Duodenal mucosa (tissue), 2 donors: ENCODE measurements at regions not wholly inside any gene's neighbourhood (a gene's known extent, or its start where the extent isn't known, plus 50 kb on each side); places are given as distances from the start of the nearest gene placed in this dataset.

Experiments
- H3K27ac ChIP-seq: one replicate; pipeline ENCODE4 v1.7.0; 2013; ENCODE audit warnings: low read depth, low read length
- H3K27me3 ChIP-seq, 2 donors: one replicate each; pipeline ENCODE4 v1.7.0; 2013; ENCODE audit warnings: low read length in 2 of 2, control low read depth in 1 of 2; ENCODE audit not compliant: insufficient read depth in 2 of 2, control insufficient read depth in 1 of 2
- H3K36me3 ChIP-seq, 2 donors: one replicate each; pipeline ENCODE4 v1.7.0; 2013; ENCODE audit warnings: low read length in 2 of 2, control low read depth in 1 of 2; ENCODE audit not compliant: insufficient read depth in 2 of 2, control insufficient read depth in 1 of 2
- H3K4me1 ChIP-seq, 2 donors: one replicate each; pipeline ENCODE4 v1.7.0; 2013; ENCODE audit warnings: low read length in 2 of 2, control low read depth in 1 of 2; ENCODE audit not compliant: insufficient read depth in 2 of 2, control insufficient read depth in 1 of 2
- H3K4me3 ChIP-seq, 2 donors: one replicate each; pipeline ENCODE4 v1.7.0; 2013; ENCODE audit warnings: low read length in 2 of 2, low read depth in 1 of 2
- H3K9ac ChIP-seq, 2 donors: one replicate each; pipeline ENCODE4 v1.7.0; 2013; ENCODE audit warnings: low read length in 2 of 2, low read depth in 1 of 2
- H3K9me3 ChIP-seq, 2 donors: one replicate each; pipeline ENCODE4 v1.7.0; 2013; ENCODE audit warnings: low read length in 2 of 2, control low read depth in 1 of 2; ENCODE audit not compliant: control insufficient read depth in 1 of 2

- H3K9ac ChIP-seq, result no peak overlapping the region
- H3K27me3 ChIP-seq, result peaks cover 0 to 8% of the 10 kb centered on the region in 2 donors
- no peak overlapping the region for H3K27ac ChIP-seq
- no peaks in the 10 kb centered on the region for H3K36me3 ChIP-seq
- no peaks in the 10 kb centered on the region for H3K4me1 ChIP-seq
- no peak overlapping the region for H3K4me3 ChIP-seq
- no peaks in the 10 kb centered on the region for H3K9me3 ChIP-seq
These were observed 162.1 kb upstream of the SHH start for GRCh38 chr7:155974186-155974897.

- H3K9ac ChIP-seq, result no peak overlapping the region
- H3K4me1 ChIP-seq, result no peaks in the 10 kb centered on the region
- no peaks in the 10 kb centered on the region for H3K9me3 ChIP-seq
- H3K27ac ChIP-seq, result no peak overlapping the region
- peaks cover 0 to 5% of the 10 kb centered on the region in 2 donors for H3K27me3 ChIP-seq
- H3K4me3 ChIP-seq, result no peak overlapping the region
- H3K36me3 ChIP-seq, result no peaks in the 10 kb centered on the region
These were observed 161.3 kb upstream of the SHH start for GRCh38 chr7:155973451-155973997.

DNA sequence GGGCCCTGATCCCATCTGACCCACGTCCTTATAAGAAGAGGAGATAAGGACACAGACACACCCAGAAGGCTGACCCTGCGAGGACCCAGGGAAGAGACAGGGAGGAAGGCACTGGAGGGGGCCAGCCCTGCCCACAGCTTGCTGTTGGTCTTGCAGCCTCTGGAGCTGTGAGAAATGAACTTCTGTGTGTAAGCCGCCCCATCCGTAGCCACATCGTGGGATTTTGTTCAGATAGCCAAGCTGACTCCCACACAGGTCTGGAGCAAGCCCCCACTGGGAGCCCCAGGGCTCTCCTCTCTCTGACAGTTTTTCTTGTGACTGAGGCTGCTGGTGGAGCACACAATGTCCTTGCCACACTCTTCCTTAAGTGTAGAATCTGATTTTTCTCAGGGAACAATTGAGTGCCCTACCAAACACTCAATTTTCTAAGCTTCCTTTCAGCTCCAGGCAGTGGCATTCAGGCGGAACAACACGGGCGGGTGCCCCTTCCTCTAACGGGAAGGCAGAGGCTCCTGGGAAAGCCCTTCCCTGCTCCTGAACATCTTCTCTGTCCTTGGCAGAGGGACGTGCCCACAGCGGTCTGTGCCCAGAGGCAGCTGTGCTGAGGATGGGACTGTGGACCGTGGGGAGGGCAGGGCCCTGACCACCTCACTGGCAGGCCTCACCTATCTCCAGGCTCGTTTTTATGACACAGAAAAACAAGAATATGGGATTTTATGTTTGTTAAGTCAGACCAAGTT is 160.6 kb upstream of the SHH start:
- no peaks in the 10 kb centered on the region for H3K9me3 ChIP-seq
- no peak overlapping the region for H3K27ac ChIP-seq
- H3K36me3 ChIP-seq, result no peaks in the 10 kb centered on the region
- peaks cover 0 to 2% of the 10 kb centered on the region in 2 donors for H3K27me3 ChIP-seq
- H3K4me3 ChIP-seq, result no peak overlapping the region
- H3K9ac ChIP-seq, result no peak overlapping the region
- no peaks in the 10 kb centered on the region for H3K4me1 ChIP-seq

DNA sequence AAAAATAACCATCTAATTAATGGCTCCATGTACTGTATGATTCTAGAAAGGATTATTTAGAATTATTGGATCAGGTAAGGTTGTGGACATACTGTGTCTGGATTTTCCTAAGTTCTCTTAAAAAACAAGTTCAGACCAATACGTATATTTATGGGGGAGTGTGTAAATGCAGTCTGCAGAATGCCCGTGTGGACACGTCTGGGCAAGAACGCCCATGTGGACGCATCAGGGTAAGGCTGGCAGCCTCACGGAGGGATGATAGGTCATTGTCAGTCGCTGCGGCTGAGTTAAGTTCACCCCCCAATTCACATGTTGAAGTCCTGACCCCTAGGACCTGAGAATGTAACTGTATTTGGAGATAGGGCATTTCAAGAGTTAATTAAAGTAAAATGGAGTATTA is 160.0 kb upstream of the SHH start:
- no peaks in the 10 kb centered on the region for H3K4me1 ChIP-seq
- no peaks in the 10 kb centered on the region for H3K36me3 ChIP-seq
- H3K4me3 ChIP-seq, result no peak overlapping the region
- H3K27ac ChIP-seq, result no peak overlapping the region
- H3K9me3 ChIP-seq, result no peaks in the 10 kb centered on the region
- H3K9ac ChIP-seq, result no peak overlapping the region
- no peaks in the 10 kb centered on the region for H3K27me3 ChIP-seq

DNA sequence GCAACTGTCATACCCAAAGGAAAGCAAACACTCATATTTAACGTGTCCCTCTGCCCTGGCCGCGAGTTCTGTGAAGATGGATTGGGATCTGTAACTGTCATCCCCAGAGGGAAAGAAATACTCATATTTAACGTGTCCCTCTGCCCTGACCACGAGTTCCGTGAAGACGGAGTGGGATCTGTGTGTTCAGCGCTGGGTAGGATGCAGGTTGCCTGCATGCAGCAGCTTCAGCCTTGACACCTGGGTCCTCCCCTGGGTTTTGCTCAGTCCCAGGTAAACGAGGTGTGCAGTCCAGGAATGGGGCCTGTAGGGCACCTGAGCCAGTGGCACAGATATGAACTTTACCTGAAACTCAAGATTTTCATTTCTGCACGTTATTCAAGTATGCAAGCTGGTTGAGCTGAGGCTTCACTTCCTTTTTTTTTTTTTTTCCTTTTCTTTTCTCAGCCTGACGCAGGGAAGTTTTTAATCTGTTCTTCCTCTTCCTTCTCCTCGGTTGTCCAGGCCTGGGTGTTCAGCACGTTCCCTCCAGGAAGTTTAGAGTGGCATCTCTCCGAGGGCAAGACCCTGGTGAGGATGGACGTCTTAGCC is 159.0 kb upstream of the SHH start:
- no peaks in the 10 kb centered on the region for H3K36me3 ChIP-seq
- H3K27ac ChIP-seq, result no peak overlapping the region
- no peaks in the 10 kb centered on the region for H3K4me1 ChIP-seq
- H3K27me3 ChIP-seq, result no peaks in the 10 kb centered on the region
- no peaks in the 10 kb centered on the region for H3K9me3 ChIP-seq
- H3K4me3 ChIP-seq, result no peak overlapping the region
- H3K9ac ChIP-seq, result no peak overlapping the region

DNA sequence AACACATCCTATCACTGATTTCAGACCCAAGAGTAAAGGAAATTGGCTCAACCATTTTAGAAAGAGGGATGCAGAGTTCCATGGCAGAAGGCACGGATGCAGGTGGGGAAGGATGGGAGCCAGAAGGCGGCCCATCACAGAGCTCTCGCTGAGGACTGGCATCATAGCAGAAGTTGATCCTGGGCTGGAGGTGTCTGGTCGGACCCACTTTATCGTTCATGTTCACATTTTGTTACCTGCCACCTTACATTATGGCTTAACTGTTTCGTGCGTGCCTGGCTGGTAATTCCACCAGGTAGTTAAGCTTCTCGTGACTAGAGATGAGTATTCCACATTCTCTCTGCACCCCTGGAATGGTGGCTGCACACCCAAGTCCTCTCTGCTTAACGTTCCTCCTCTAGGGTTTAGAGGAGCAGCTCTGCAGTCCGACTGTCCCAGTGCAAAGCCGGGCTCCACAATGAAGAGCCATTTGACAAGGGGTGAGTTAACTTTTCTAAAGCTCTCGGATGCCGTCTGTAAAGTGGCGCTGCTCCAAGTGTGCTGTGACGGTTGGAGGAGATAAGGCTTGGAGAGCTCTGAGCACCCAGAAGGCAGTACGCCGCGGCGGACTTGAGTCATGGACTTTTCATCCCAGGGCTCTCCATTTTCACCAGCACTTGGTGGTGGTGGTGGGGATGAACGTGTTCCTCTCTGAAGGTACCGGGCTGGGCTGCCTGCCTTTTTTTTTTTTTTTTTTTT is 157.1 kb upstream of the SHH start:
- no peaks in the 10 kb centered on the region for H3K27me3 ChIP-seq
- H3K4me1 ChIP-seq, result peaks cover 1 to 7% of the 10 kb centered on the region in 2 donors
- peaks cover 4 to 12% of the 10 kb centered on the region in 2 donors for H3K36me3 ChIP-seq
- H3K4me3 ChIP-seq, result no peak overlapping the region
- H3K9me3 ChIP-seq, result no peaks in the 10 kb centered on the region
- no peak overlapping the region for H3K27ac ChIP-seq
- no peak overlapping the region for H3K9ac ChIP-seq

- Histone ChIP-seq H3K4me1 (peaks cover 28% of the 10 kb centered on the region in 2 donors), H3K9ac (no peak overlapping the region), H3K27ac (no peak overlapping the region), H3K9me3 (no peaks in the 10 kb centered on the region), H3K27me3 (no peaks in the 10 kb centered on the region), H3K36me3 (peaks cover 4 to 15% of the 10 kb centered on the region in 2 donors), H3K4me3 (no peak overlapping the region)
These were observed 152.7 kb upstream of the SHH start for GRCh38 chr7:155965010-155965409.

GRCh38 chr7:155964543-155964942 is 152.3 kb upstream of the SHH start:
- no peak overlapping the region for H3K4me3 ChIP-seq
- H3K36me3 ChIP-seq, result peaks cover 4 to 15% of the 10 kb centered on the region in 2 donors
- no peaks in the 10 kb centered on the region for H3K27me3 ChIP-seq
- H3K4me1 ChIP-seq, result peaks cover 28 to 30% of the 10 kb centered on the region in 2 donors
- no peaks in the 10 kb centered on the region for H3K9me3 ChIP-seq
- no peak overlapping the region for H3K9ac ChIP-seq
- no peak overlapping the region for H3K27ac ChIP-seq

- Histone ChIP-seq H3K9me3 (no peaks in the 10 kb centered on the region), H3K9ac (no peak overlapping the region), H3K36me3 (peaks cover 4 to 15% of the 10 kb centered on the region in 2 donors), H3K4me1 (peaks cover 33 to 34% of the 10 kb centered on the region in 2 donors), H3K27me3 (no peaks in the 10 kb centered on the region), H3K4me3 (peak overlapping the region in 1 of 2 donors; percentile 69), H3K27ac (no peak overlapping the region)
These were observed 151.5 kb upstream of the SHH start for GRCh38 chr7:155963771-155964195.
